Endothelial cell of umbilical vein (primary cell): ENCODE measurements at regions not wholly inside any gene's neighbourhood (a gene's known extent, or its start where the extent isn't known, plus 50 kb on each side); places are given as distances from the start of the nearest gene placed in this dataset.

Experiments
- EZH2 ChIP-seq: IDR thresholded peaks from 2 replicates; pipeline ENCODE4 v1.6.1; 2012; ENCODE audit warnings: borderline replicate concordance, low read depth, mild to moderate bottlenecking, moderate library complexity, low read length, inconsistent platforms; ENCODE audit not compliant: severe bottlenecking
- MAX ChIP-seq: IDR thresholded peaks from 2 replicates; pipeline ENCODE4 v1.6.1; 2011; ENCODE audit not compliant: insufficient read depth, insufficient read length
- TF ChIP-seq, protein P1 (sequence below), 2 donors: IDR thresholded peaks; 1 replicate in 1 of 2; 2 replicates in 1 of 2; pipeline ENCODE4 v1.5.1; 2011; ENCODE audit warnings: low read length in 2 of 2, mild to moderate bottlenecking in 2 of 2, moderate library complexity in 2 of 2, control low read depth in 1 of 2, inconsistent platforms in 1 of 2, low read depth in 1 of 2; ENCODE audit not compliant: insufficient read depth in 1 of 2; ENCODE audit errors: extremely low read depth in 1 of 2

DNA sequence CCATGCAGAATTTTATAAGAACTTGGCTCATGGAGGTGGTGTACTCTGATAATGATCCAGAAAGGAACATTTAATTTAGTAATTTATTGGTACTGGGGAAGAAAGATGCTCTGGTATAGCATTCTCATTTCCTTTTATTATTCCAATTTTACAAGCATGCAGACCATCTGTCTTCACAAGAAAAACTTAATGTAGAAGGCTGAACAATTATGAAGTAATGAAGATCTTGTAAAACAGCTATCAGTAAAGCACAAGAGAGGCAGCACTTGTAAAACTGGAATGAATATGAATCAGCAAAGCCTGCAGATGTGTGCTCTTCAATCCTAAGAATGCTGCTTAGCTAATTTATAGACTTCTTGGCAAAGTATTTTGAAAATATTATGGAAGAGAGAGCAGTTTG, 300.0 kb downstream of the YTHDC2 start:
- TF ChIP-seq, protein P1, sequence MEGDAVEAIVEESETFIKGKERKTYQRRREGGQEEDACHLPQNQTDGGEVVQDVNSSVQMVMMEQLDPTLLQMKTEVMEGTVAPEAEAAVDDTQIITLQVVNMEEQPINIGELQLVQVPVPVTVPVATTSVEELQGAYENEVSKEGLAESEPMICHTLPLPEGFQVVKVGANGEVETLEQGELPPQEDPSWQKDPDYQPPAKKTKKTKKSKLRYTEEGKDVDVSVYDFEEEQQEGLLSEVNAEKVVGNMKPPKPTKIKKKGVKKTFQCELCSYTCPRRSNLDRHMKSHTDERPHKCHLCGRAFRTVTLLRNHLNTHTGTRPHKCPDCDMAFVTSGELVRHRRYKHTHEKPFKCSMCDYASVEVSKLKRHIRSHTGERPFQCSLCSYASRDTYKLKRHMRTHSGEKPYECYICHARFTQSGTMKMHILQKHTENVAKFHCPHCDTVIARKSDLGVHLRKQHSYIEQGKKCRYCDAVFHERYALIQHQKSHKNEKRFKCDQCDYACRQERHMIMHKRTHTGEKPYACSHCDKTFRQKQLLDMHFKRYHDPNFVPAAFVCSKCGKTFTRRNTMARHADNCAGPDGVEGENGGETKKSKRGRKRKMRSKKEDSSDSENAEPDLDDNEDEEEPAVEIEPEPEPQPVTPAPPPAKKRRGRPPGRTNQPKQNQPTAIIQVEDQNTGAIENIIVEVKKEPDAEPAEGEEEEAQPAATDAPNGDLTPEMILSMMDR (IDR thresholded peaks at IDR 0.05; ENCODE audit: extremely low read depth in 1 of 2, insufficient read depth in 1 of 2, low read depth in 1 of 2, low read length in 2 of 2): no peak
- TF ChIP-seq MAX (no peak), EZH2 (no peak)
